HG03442 (cell line): ENCODE measurements at regions not wholly inside any gene's neighbourhood (a gene's known extent, or its start where the extent isn't known, plus 50 kb on each side); places are given as distances from the start of the nearest gene placed in this dataset.

Source experiments
- ATAC-seq: cut with Tn5 transposase; IDR thresholded peaks from one replicate; pipeline ENCODE4 v1.9.1; 2021; ENCODE audit warnings: mild to moderate bottlenecking, moderate library complexity; ENCODE audit not compliant: unreplicated experiment

DNA sequence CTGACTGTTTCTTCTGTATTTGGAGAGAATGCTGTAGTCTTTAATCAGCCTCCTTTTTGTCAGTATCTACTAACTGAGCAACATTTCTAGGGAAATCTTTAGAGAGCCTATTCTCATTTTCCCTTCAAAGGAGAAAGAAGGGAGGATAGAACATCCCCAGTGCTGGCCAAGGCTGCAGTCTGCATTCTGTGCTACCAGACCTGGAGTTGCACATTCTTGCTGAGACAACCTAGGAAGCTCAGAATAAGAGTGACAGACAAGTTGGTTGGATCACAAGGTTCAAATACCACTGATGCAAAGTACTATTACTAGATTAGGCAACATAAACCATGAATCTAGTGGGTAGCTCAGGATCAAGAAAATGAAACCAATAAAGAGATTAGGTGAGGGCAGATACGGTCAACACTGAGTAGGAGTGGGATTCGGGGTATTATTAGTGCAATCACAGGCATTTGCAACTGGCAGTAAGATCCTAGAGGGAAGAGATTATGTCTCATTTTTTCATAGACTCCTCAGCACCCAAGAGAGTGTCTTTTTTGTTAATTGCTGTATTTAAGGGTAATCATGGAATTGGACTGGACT, 213.5 kb upstream of the FAM83B start:
- ATAC-seq = no peak

DNA sequence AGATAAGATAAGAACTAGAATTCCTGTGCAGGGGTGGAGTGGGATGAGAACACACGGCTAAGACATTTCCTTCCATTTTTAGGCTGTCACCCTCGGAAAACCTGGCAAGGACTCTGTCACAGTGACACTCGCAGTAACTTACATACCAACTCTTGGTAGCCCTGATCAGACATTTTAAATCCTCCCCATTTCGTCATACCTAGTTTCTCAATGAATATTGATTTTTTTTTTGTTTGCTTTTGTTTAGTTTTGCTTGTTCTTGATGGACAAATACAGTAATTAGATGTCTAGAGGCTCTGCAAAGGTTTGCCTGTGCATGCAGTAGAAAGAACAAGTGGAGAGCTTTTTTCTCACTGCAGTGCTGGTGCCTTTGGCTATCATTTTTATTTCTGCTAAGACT, 213.0 kb upstream of the FAM83B start:
- no peak for ATAC-seq

DNA sequence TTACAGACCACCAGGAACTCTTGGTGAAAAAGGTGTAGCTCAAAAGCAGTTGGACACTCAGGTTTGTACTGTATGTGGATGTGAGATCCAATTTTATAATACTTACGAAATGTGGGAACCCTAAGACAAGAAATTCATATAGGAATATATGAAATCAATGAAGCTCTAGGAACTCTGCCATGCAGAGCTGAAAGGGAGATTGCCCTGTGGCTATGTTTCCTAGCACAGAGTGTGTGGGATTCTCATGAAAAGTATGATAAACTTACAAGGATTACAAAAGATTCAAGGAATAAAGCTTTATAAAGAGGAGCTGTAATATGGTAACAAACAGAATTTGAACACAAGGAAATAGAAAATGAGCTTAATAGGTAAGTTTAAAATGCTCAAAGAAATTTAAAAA, 205.7 kb upstream of the FAM83B start:
- ATAC-seq = no peak

DNA sequence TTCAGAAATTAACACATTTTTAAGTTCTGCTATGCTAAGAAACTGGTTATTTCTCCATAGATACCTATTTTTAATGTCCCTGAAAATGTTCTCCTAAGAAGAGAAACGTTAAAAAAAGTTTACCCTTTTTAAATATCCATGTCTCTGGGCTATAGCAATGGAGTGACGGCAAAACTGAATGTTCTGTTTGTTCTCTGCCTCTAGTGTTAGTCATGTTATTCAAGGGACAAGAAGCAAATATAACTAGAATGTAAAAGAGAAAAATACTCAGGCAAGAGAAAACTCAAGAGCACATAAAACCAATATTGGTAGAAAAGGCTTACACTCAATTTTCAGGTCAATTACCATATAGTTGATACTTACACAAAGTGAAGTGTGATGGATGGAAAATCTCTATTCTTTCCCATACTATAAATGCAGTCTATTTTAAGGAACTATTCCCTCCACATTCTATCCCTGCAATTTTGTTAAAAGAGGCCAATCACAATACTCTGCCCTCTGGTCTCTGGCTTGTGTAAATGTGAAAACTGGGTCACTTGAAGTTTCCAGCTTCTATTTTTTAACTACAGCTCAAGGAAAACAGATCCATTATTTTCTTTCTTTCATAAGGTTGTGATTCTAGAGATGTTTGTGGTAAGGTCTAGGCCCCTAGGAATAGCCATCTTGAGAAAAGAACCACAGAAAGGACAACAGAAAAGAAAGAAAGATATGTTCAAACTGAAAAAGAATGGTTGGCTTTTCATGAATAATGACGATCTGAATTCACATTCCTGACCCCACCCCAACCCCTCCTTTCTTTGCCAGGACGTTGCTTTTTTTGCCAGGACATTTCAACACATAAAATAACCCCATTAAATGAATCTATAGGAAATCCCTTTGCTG, 200.3 kb upstream of the FAM83B start:
- ATAC-seq = no peak

DNA sequence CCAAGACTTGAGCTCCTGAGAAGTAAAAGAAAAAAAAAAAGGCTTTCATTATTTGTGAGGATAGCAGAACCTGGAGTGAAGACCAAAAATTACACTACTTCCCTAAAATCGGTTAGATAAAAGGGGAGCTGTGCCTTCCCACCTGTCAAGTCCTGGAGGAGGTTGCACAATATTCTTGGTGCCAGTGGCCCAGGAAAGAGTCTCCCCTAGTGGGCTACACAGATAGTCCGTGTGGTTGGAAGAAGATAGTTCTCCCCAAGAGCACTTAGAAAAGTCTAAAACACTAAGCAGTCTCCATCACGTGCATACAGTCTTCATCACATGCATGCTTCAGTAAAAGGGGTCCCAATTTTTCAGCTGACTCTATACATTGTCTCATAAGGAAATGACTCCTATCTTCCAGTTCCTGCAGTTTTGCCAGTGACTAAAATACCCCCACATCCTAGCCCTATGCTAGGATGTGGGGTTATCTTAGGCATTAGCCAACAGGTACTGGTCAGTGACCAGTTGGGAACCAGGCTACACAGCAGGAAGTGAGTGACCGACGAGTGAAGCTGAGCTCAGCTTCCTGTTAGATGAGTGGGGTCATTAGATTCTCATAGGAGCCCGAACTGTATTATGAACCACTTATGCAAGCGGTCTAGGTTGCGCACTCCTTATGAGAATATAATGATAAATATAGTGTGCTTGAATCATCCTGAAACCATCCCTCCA, 199.5 kb upstream of the FAM83B start:
- ATAC-seq = no peak

DNA sequence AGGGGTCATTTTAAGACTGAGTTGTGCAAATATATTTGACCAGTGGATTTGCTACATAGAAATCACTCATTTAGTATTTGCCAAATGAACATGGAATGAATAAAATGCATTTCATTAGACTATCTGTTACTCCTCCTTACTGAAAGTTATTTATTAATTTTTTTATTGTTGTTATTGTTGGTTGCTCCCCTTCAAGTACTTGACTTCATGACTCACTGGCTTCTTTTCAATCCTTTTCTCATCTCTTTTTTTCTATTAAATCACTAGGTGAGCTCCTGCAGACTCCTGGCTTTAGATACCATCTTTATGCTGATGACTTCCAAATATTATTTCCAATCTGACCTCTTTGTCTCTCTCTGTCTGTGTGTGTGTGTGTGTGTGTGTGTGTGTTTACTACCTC, 192.2 kb upstream of the FAM83B start:
- ATAC-seq = no peak

DNA sequence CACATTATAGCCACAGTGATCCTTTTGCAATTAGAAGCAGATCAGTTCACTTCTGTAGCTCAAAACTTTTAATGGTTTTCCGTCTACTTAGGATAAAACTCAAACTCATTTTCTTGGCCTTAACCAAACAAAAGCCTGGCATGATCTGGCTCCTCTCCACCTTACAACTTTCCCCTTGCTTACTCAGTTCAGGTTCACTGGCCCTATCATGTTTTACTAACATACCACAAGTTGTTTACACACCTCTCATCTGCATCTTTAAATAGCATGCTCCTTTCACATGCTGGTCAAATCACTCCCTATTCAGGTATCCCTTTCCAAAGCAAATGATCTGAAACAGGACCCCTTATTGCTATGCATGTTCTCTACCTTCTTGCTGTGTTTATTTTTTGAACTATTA, 191.4 kb upstream of the FAM83B start:
- no peak for ATAC-seq

DNA sequence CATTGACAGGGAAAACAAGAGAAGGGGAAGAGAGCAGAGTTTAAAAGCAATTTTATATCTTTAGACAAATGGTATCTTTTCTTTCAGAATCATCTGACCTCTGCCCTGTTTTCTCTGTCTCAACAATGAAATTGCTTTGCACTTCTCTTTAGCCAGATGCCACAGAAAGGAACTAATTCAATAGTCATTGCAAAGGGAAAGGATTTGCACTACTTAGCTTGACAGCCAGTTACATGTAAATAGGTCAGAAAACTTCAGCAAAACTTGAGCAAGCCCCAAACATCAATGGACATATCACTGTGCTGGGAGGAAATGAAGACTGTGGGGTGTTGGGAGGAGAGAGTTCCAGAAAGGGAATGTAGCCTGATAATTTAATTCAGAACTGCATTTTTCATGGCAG, 181.3 kb upstream of the FAM83B start:
- ATAC-seq = no peak

DNA sequence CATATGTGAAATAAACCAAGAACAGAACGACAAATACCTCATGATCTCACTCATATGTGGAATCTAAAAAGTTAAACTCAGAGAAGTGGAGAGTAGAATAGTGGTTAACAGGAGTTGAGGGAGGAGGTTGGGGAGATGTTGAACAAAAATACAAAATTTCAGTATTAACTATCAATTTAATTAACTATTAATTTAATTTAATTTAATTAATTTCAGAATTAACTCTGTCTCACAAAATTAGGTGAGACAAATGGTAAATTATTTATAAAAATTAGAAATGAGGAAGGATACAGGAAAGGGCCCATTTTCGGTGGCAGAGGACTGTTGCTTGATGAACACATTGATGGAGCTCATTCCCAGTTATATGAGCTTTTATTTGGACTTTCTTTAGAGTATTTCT, 166.0 kb upstream of the FAM83B start:
- ATAC-seq = no peak

DNA sequence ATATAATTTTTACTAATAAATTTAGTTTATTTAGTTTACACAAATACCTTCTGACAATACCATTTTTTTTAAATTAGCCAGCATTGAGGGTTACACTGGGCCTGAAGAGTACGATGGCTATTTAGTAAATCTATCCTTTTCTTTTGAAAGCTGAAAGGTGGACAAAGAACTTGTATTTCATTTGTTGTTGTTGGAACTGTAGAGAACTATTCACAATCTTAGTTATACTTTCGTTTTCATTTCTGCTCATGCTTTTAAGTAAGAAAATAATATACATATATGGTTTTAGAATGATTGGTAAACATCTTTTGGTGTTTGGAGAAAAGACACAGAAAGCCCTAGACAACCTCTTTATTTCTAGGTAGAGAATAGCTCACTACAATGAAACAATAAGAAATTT, 165.3 kb upstream of the FAM83B start:
- no peak for ATAC-seq

DNA sequence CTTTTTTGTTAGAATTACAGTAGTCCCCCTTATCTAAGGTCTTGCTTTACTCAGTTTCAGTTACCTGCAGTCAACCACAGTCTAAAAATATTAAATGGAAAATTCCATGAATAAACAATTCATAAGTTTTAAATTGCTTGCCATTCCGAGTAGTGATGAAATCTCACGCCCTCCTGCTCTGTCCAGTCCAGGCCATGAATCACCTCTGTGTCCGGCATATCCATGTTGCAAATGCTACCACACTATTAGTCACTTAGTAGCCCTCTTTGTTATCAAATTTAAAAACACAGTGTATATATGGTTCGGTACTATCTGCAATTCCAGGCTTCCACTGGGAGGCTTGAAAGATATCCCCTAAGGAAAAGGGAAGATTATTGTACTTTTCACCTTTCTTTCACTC, 164.6 kb upstream of the FAM83B start:
- no peak for ATAC-seq

DNA sequence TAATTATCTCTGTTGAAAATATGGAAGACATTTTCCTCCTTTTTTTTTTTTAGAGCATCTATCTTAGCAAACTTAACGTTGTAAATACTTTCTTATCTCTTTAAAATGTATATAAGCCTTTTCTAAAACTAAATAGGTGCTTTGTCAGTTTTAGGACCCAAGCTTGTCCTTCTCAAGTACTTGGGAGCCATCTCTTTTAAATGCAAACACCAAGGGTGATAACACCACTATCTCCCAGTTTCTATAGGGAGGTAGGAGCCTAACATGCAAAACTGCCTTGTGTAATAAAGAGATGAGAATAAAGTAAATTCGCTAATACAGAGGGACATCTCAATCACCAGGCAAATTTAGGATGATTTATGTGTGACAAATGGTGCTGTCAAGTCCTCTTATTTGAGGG, 157.0 kb upstream of the FAM83B start:
- ATAC-seq = no peak

DNA sequence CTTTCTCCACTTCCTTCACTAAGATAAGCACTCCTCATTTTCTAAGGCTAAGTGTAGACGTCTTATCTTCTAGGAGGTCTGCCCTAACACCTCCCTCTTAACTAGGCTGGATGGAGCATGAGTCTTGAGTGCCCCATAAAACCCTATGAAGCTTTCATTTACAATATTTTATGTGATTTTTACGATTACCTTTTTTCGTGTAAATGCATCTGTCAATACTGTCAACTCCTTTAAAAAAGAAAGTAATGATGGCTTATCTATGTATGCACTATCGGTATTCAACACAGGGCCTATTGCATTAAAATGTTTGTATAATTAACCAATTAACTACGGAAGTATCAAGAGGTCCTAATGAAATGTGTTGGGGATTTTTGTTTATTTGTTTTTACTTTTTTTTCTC, 156.0 kb upstream of the FAM83B start:
- no peak for ATAC-seq

DNA sequence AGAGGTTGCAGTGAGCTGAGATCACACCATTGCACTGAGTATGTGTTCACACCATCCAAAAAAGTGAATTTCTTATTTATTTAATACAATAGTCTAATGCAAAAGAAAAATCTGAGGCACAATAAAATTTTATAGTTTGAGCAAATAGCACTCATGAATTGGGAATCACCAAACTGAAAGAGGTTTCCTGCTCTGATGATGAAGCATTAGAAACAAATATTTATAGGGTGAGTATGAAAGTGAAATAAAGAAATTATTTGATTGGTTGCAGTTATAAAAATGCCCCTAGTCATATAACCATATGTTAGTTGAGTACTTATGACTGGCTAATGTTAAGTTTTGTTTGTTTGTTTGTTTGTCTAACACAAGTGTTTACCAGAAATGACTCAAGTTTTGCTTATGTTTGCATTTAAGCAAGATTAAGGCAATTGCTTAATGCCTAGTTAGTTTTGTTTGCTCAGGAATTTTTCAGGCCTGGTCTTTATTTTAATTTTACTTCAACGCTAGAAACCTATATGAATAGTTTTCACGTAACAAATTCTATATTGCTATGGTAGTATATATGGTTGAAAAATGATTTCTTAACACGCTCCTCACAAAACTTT, 151.5 kb upstream of the FAM83B start:
- no peak for ATAC-seq

DNA sequence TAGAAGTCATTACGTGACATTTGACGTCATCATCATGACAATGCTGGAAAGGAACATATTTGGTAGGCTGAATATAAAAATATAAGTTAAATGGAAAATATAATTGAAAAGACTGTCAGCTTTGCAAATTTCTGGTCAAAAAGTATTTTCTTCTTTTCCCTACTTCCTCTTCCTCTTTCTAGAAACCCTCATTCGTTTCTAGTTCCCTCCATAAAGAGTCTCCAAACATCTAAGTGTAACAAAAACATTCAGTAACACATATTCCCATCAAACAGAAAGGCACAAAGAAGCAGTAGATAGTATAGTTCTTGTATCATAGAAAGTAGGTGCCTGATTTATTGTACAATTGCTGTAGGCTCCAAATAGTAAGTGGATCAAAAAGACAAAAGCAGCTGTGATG, 150.8 kb upstream of the FAM83B start:
- ATAC-seq = no peak

DNA sequence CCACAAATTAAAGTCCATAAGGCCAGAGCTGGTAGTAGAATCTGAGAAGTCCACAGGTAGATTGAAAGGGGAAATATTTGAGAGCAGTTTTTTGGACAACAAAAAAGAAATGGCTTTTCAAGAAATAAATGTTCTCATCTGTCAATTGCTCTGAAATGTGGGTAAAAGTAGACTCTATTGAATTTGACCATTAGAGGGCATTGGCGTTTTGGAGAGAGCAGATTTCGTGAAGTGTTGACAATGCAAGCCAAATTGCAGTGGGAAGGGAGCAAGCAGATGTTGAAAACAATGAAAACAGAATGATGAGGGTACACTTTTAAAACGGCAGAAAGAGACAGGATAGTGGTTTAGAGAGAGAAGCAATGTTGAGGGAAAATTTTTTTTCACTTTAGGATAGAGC, 149.1 kb upstream of the FAM83B start:
- ATAC-seq = no peak

DNA sequence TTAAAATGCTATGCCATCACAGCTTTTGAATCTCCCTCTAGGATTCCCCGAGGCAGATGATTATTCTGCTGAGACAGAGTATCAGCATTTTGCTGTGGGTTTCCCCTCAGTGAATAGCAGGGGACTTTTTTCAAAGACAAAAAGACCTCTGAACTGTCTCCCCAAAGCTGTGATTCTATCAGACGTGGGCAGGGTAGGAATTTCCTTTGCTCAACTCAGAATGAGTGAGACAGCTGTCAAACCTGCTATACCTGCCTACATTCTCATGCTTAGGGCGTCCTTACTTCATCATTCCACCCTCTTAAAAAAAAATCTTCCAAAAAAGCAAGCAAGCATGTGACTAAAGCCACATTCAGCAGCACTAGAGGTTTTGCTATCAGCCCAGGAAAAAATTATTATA, 147.6 kb upstream of the FAM83B start:
- peak; percentile 61 for ATAC-seq

DNA sequence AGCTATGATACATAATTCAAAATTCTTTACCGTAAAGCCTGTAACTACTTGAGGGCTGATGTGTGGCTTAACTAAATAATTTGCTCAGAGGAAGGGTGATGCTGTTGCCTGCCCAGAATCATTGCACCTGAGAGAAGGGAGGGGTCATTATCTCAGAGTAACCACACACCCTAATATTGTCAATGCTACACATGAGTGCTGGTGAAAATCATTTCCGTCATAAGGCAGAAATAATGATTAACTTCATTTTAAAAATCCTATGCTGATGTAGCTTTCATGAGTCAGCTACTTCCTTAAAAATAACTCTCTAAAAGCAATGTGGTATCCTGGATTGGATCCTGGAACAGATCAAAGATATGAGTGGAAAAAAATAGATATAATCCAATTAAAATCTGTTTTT, 146.4 kb upstream of the FAM83B start:
- ATAC-seq = no peak

DNA sequence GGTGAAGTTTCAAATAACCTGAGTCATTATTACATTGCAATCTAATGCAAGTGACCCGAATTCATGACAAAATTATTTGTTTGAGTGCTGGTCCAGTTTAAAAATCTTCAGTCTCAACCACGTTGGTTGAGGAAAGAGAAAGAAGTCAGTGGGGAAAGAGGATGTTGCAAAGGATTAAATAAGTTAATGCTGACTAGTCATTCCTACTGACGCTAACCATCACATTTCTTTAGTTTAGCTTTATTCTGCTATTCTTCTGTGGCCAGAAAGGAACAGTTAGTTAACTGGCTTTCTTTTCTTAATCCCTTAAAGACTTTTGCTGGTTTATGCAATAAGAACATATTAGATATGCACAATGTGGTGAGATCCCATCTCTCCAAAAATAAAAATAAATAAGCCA, 143.8 kb upstream of the FAM83B start:
- no peak for ATAC-seq

DNA sequence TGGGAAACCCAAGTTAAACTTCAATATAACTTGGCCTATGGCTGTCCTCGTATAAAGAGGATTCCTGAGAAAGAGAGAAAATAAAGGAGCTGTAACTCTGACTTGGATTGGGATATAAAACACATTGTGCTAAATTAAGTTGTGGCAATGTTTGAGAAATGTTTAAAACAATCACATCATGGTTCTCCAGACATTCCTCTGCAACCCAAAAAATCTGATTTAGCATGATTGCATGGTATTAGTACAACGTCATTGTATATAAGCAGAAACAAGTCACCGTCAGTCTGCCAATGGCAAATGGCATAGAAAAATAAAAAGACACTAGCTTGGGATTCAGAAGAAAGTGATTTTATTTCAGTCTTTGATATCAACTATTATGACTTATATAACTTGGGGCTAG, 140.2 kb upstream of the FAM83B start:
- ATAC-seq = no peak

DNA sequence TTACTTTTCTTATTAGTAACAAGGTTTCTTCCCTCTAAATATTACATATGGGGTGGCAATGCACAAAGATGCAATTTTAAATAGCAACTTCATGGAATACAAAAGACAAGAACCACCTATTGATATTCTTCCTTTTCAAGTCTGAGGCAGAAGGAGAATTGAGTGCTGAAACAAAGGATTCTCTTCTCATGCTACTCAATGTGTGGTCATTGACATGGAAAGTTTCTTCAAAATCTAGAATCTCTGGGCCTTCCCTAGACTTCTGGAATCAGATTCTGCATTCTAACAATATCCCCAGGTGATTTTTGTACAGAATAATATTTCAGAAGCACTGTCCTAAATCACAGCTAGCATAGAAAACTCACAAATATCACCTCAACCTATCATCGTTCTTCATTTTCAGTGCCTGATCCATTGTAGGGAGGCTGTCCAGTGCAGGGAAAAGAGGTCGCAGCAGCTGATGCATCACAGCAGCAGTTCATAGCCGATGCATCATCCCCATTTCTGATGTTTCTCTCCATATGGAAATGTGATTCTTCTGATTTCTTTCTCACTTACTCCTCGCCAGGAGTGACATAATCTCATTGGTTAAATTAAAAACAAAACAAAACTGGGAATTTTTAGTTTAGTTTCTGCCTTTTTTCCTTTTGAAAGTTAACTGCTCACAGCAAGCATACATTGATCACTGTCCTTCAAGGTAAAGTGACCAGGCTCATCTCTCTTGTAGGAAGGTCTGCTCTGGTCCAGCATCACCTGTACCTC, 139.5 kb upstream of the FAM83B start:
- ATAC-seq = no peak
